Progenitor cell of endocrine pancreas (in vitro differentiated cells): ENCODE measurements at regions not wholly inside any gene's neighbourhood (a gene's known extent, or its start where the extent isn't known, plus 50 kb on each side); places are given as distances from the start of the nearest gene placed in this dataset.
A peak's percentile ranks its signal among the peaks of the same experiment; 100 is the strongest.

Experiments used
- DNase-seq: peaks from one replicate; pipeline ENCODE4 v3.0.0; 2021; ENCODE audit warnings: low spot score; ENCODE audit not compliant: unreplicated experiment
- H3K27ac Mint-ChIP-seq: 2 replicates; pipeline ENCODE4 v1.8.0; 2021; ENCODE audit warnings: mild to moderate bottlenecking, moderate library complexity, mixed read lengths
- H3K27me3 Mint-ChIP-seq: 2 replicates; pipeline ENCODE4 v1.8.0; 2021; ENCODE audit warnings: mixed read lengths
- H3K36me3 Mint-ChIP-seq: 2 replicates; pipeline ENCODE4 v1.8.0; 2022; ENCODE audit warnings: mixed read lengths; ENCODE audit not compliant: insufficient read depth
- H3K4me1 Mint-ChIP-seq: 2 replicates; pipeline ENCODE4 v1.8.0; 2021; ENCODE audit warnings: low read depth, mixed read lengths
- H3K4me3 Mint-ChIP-seq: 2 replicates; pipeline ENCODE4 v1.8.0; 2021; ENCODE audit warnings: low read depth, mild to moderate bottlenecking, moderate library complexity, mixed read lengths
- H3K9me3 Mint-ChIP-seq: 2 replicates; pipeline ENCODE4 v1.8.0; 2021; ENCODE audit warnings: low read depth, mixed read lengths
- TF ChIP-seq, protein P1 (sequence below): fragments of 200-600 bp; sonication (generic); IDR thresholded peaks from one replicate; pipeline ENCODE4 v1.5.0; 2021; ENCODE audit warnings: antibody characterized with exemption, mild to moderate bottlenecking; ENCODE audit not compliant: unreplicated experiment

DNA sequence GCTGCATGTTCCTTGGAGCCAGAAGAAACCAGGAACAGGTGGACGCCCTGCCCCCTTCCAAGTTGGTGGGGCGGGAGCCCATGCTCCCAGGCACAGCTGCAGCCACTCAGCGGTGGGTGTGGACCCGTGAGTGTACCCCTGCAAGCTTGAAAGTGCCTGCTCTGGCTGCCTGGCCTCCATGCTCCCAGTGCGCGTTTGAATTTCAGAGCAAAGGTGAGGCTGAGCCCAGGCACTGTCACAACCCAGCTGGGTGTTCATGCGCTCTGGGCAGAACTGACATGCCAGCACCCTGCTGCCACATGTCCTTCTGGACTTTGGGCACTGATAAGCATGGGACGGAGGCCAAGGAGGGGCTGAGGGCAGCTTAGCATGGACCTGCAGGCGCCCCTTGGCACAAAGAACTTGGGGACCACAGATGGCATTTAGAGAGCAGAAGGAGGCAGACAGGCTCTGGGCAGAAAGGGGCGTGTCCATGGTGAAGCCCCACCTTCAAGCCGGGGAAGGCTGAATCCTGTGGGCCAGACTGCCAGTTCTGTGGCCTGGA is 402.0 kb upstream of the NRG3 start:
- H3K27ac Mint-ChIP-seq: no peak overlapping the region
- peaks cover 2% of the 10 kb centered on the region for H3K4me1 Mint-ChIP-seq
- peaks cover 2% of the 10 kb centered on the region for H3K36me3 Mint-ChIP-seq
- H3K4me3 Mint-ChIP-seq: no peak overlapping the region
- H3K27me3 Mint-ChIP-seq: no peaks in the 10 kb centered on the region
- peaks cover 13% of the 10 kb centered on the region for H3K9me3 Mint-ChIP-seq
- no peak for DNase-seq
- TF ChIP-seq, protein P1, sequence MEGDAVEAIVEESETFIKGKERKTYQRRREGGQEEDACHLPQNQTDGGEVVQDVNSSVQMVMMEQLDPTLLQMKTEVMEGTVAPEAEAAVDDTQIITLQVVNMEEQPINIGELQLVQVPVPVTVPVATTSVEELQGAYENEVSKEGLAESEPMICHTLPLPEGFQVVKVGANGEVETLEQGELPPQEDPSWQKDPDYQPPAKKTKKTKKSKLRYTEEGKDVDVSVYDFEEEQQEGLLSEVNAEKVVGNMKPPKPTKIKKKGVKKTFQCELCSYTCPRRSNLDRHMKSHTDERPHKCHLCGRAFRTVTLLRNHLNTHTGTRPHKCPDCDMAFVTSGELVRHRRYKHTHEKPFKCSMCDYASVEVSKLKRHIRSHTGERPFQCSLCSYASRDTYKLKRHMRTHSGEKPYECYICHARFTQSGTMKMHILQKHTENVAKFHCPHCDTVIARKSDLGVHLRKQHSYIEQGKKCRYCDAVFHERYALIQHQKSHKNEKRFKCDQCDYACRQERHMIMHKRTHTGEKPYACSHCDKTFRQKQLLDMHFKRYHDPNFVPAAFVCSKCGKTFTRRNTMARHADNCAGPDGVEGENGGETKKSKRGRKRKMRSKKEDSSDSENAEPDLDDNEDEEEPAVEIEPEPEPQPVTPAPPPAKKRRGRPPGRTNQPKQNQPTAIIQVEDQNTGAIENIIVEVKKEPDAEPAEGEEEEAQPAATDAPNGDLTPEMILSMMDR: no peak

DNA sequence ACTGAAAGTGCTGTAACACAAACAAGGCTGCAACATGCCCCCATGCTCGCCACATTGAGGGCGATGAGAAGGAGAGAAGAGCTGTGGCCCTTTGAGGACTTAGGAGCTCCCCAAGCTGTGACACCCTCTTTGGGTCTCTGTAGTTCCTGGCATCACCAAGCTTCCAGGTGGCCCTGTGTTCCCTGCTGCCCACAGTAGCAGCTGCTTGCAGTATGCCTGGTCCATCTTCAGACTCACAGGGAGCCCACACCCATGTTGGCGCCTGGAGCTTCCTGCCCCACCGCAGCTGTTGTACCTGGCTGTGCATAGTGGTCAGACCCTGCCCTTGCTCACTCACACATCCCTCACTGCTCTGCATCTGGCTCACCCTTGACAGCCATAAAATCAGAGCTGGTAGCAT is 401.2 kb upstream of the NRG3 start:
- no peak overlapping the region for H3K27ac Mint-ChIP-seq
- H3K4me1 Mint-ChIP-seq: peaks cover 2% of the 10 kb centered on the region
- H3K9me3 Mint-ChIP-seq: peaks cover 7% of the 10 kb centered on the region
- TF ChIP-seq, protein P1: no peak
- H3K4me3 Mint-ChIP-seq: no peak overlapping the region
- H3K36me3 Mint-ChIP-seq: no peaks in the 10 kb centered on the region
- no peak for DNase-seq
- no peaks in the 10 kb centered on the region for H3K27me3 Mint-ChIP-seq

DNA sequence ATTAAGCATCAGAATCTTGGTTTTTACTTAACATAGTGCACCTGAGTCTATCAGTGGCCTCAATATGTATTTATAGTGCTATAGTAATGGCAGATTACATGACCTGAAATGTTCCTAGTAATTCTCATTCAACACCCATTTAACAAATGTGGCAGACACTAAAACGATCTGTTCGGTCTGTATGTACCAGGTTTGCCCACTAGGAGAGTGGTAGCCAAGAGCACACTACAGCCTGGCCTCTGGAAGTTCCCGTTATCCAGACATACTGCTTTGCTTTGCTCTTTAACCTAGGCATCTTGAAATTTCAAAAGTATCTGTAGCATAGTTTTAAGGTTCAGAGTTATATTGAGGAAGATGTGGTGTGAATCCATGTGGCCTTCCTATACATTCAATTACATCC is 395.7 kb upstream of the NRG3 start:
- peaks cover 2% of the 10 kb centered on the region for H3K4me1 Mint-ChIP-seq
- no peak overlapping the region for H3K4me3 Mint-ChIP-seq
- TF ChIP-seq, protein P1: peak; percentile 13
- H3K27me3 Mint-ChIP-seq: no peaks in the 10 kb centered on the region
- no peaks in the 10 kb centered on the region for H3K36me3 Mint-ChIP-seq
- no peak for DNase-seq
- peaks cover 2% of the 10 kb centered on the region for H3K9me3 Mint-ChIP-seq
- no peak overlapping the region for H3K27ac Mint-ChIP-seq

- Mint-ChIP-seq H3K4me1 (peaks cover 1% of the 10 kb centered on the region), H3K4me3 (no peak overlapping the region), H3K9me3 (peaks cover 6% of the 10 kb centered on the region), H3K27me3 (no peaks in the 10 kb centered on the region), H3K27ac (no peak overlapping the region), H3K36me3 (no peaks in the 10 kb centered on the region)
- TF ChIP-seq, protein P1: no peak
- DNase-seq: no peak
Observed at GRCh38 chr10:81496626-81497025, 378.4 kb upstream of the NRG3 start.

- Mint-ChIP-seq H3K27me3 (no peaks in the 10 kb centered on the region), H3K36me3 (no peaks in the 10 kb centered on the region), H3K27ac (no peak overlapping the region), H3K4me1 (peaks cover 1% of the 10 kb centered on the region), H3K9me3 (peaks cover 10% of the 10 kb centered on the region), H3K4me3 (no peak overlapping the region)
- DNase-seq: no peak
- TF ChIP-seq, protein P1: no peak
Observed at GRCh38 chr10:81498011-81498551, 376.9 kb upstream of the NRG3 start.
